A673 (cell line): ENCODE measurements at regions not wholly inside any gene's neighbourhood (a gene's known extent, or its start where the extent isn't known, plus 50 kb on each side); places are given as distances from the start of the nearest gene placed in this dataset.

Source experiments
- BruUV-seq: library from RNA; stranded (reverse); fragments of 400-500 nt; replicated peaks from 2 replicates; lab custom pipeline; 2021; lab: Mats Ljungman, UMichigan
- CTCF ChIA-PET: fragments of 300-600 bp; sonication (Branson Sonifier 250); formaldehyde crosslinking; loops from one replicate; lab custom pipeline; 2022; ENCODE audit warnings: antibody characterized with exemption; lab: Charles Lee
- POLR2A ChIA-PET: fragments of 300-600 bp; sonication (Branson Sonifier 250); formaldehyde crosslinking; loops from one replicate; lab custom pipeline; 2022; ENCODE audit warnings: antibody characterized with exemption; ENCODE audit not compliant: low non-redundant PET; lab: Charles Lee
- DNase-seq: peaks from one replicate; pipeline ENCODE4 v3.0.0-alpha.2; 2015; ENCODE audit warnings: low spot score
- H3K27ac ChIP-seq: fragments of 200-600 bp; sonication (generic); 2 replicates; pipeline ENCODE4 v1.5.1; 2016; ENCODE audit warnings: mixed run types, low read depth, mild to moderate bottlenecking, mixed read lengths, antibody characterized with exemption, low read length; ENCODE audit not compliant: poor library complexity, severe bottlenecking
- H3K27me3 ChIP-seq: fragments of 200-600 bp; sonication (generic); replicated peaks from 2 replicates; pipeline ENCODE4 v1.6.1; 2017; ENCODE audit warnings: mixed run types, low read depth, mild to moderate bottlenecking, mixed read lengths, antibody characterized with exemption, low read length; ENCODE audit not compliant: insufficient read depth, poor library complexity
- H3K36me3 ChIP-seq: fragments of 200-600 bp; sonication (generic); 2 replicates; pipeline ENCODE4 v1.6.1; 2016; ENCODE audit warnings: mixed run types, mild to moderate bottlenecking, mixed read lengths, antibody characterized with exemption, low read length; ENCODE audit not compliant: insufficient read depth, poor library complexity, severe bottlenecking
- H3K4me1 ChIP-seq: fragments of 200-600 bp; sonication (generic); 2 replicates; pipeline ENCODE4 v1.6.1; 2017; ENCODE audit warnings: mixed run types, mild to moderate bottlenecking, mixed read lengths, antibody characterized with exemption, low read length; ENCODE audit not compliant: insufficient read depth, poor library complexity, severe bottlenecking
- H3K4me3 ChIP-seq: fragments of 200-600 bp; sonication (generic); 2 replicates; pipeline ENCODE4 v1.5.1; 2016; ENCODE audit warnings: low read depth, mixed run types, mild to moderate bottlenecking, mixed read lengths, low read length; ENCODE audit not compliant: poor library complexity, severe bottlenecking
- H3K9me3 ChIP-seq: fragments of 200-600 bp; sonication (generic); 2 replicates; pipeline ENCODE4 v1.6.1; 2016; ENCODE audit warnings: mixed run types, low read depth, mild to moderate bottlenecking, mixed read lengths, antibody characterized with exemption, low read length; ENCODE audit not compliant: poor library complexity, severe bottlenecking
- CTCF ChIP-seq: fragments of 300-800, 200-600 bp; sonication (generic); conservative IDR thresholded peaks from 2 replicates; pipeline ENCODE4 v1.5.1; 2017; ENCODE audit warnings: low read depth, mild to moderate bottlenecking, antibody characterized with exemption, low read length, moderate library complexity, mixed read lengths
- EZH2 ChIP-seq: fragments of 200-600 bp; sonication (generic); IDR thresholded peaks from 2 replicates; pipeline ENCODE4 v1.6.1; 2017; ENCODE audit warnings: borderline replicate concordance, low read depth, mild to moderate bottlenecking, mixed read lengths, antibody characterized with exemption, low read length; ENCODE audit not compliant: poor library complexity, severe bottlenecking
- intact Hi-C: fragments of 100-400 bp; cut with micrococcal nuclease; formaldehyde crosslinking; loops from one replicate; pipeline ENCODE4 v1.10.0; 2022; ENCODE audit not compliant: unreplicated experiment

- ChIA-PET POLR2A (no interaction called here), CTCF (no interaction called here)
- no peaks in the 10 kb centered on the region for H3K27me3 ChIP-seq
- no peak for TF ChIP-seq CTCF
- no peak for TF ChIP-seq EZH2
- H3K36me3 ChIP-seq, result no peaks in the 10 kb centered on the region
- H3K4me1 ChIP-seq, result peaks cover 20% of the 10 kb centered on the region
- intact Hi-C loops, result no loop called here
- DNase-seq, result no peak
- no TSS peak for BruUV-seq
- H3K9me3 ChIP-seq, result no peaks in the 10 kb centered on the region
- H3K4me3 ChIP-seq, result no peak overlapping the region
- H3K27ac ChIP-seq, result no peak overlapping the region
Observed at GRCh38 chr6:41442352-41442672, 103.9 kb upstream of the FOXP4 start.

- TF ChIP-seq EZH2 (no peak), CTCF (peak; percentile 56)
- H3K4me3 ChIP-seq, result no peak overlapping the region
- ChIA-PET POLR2A (no interaction called here), CTCF (no interaction called here)
- H3K36me3 ChIP-seq, result no peaks in the 10 kb centered on the region
- peaks cover 20% of the 10 kb centered on the region for H3K4me1 ChIP-seq
- no peaks in the 10 kb centered on the region for H3K27me3 ChIP-seq
- DNase-seq, result no peak
- no peak overlapping the region for H3K27ac ChIP-seq
- H3K9me3 ChIP-seq, result no peaks in the 10 kb centered on the region
- intact Hi-C loops, result no loop called here
- BruUV-seq, result no TSS peak
Observed at GRCh38 chr6:41442800-41443501, 103.2 kb upstream of the FOXP4 start.

- TF ChIP-seq CTCF (no peak), EZH2 (no peak)
- Histone ChIP-seq H3K4me3 (no peak overlapping the region), H3K27ac (no peak overlapping the region), H3K27me3 (no peaks in the 10 kb centered on the region), H3K9me3 (no peaks in the 10 kb centered on the region), H3K4me1 (peaks cover 20% of the 10 kb centered on the region), H3K36me3 (no peaks in the 10 kb centered on the region)
- CTCF ChIA-PET, result no interaction called here
- DNase-seq, result peak; percentile 40
- POLR2A ChIA-PET, result interaction anchor here (0.7 kb wide), 1 partner anchor 773 kb away, joined by 3 read pairs; no protein-coding TSS in a partner anchor
- BruUV-seq, result no TSS peak
- intact Hi-C loops, result no loop called here
Observed at GRCh38 chr6:41443616-41444525, 102.3 kb upstream of the FOXP4 start.
